GM19025 (cell line): ENCODE measurements at regions not wholly inside any gene's neighbourhood (a gene's known extent, or its start where the extent isn't known, plus 50 kb on each side); places are given as distances from the start of the nearest gene placed in this dataset.

Source experiments
- ATAC-seq: cut with Tn5 transposase; IDR thresholded peaks from one replicate; pipeline ENCODE4 v1.9.1; 2021; ENCODE audit warnings: mild to moderate bottlenecking, low read depth, moderate library complexity; ENCODE audit not compliant: unreplicated experiment

GRCh38 chr12:127559349-127560040 lies 707.5 kb upstream of the TMEM132C start:
- ATAC-seq, result peak; percentile 71

- no peak for ATAC-seq
These were observed 706.9 kb upstream of the TMEM132C start for GRCh38 chr12:127560041-127560478.

GRCh38 chr12:127562816-127563215 lies 704.2 kb upstream of the TMEM132C start:
- ATAC-seq, result no peak

- no peak for ATAC-seq
These were observed 701.7 kb upstream of the TMEM132C start for GRCh38 chr12:127565241-127565640.

GRCh38 chr12:127567531-127567930 lies 699.4 kb upstream of the TMEM132C start:
- no peak for ATAC-seq

- ATAC-seq, result no peak
These were observed 696.6 kb upstream of the TMEM132C start for GRCh38 chr12:127570387-127570786.

- no peak for ATAC-seq
These were observed 696.1 kb upstream of the TMEM132C start for GRCh38 chr12:127570793-127571360.

GRCh38 chr12:127571578-127571977 lies 695.4 kb upstream of the TMEM132C start:
- no peak for ATAC-seq

GRCh38 chr12:127579446-127579845 lies 687.5 kb upstream of the TMEM132C start:
- ATAC-seq, result no peak

- no peak for ATAC-seq
These were observed 684.9 kb upstream of the TMEM132C start for GRCh38 chr12:127582074-127582473.

GRCh38 chr12:127583041-127583440 lies 683.9 kb upstream of the TMEM132C start:
- no peak for ATAC-seq

- ATAC-seq, result no peak
These were observed 678.7 kb upstream of the TMEM132C start for GRCh38 chr12:127588249-127588648.

GRCh38 chr12:127589541-127589940 lies 677.4 kb upstream of the TMEM132C start:
- ATAC-seq, result no peak

- ATAC-seq, result no peak
These were observed 676.1 kb upstream of the TMEM132C start for GRCh38 chr12:127590868-127591267.

GRCh38 chr12:127592245-127592644 lies 674.7 kb upstream of the TMEM132C start:
- no peak for ATAC-seq

GRCh38 chr12:127594351-127594970 lies 672.5 kb upstream of the TMEM132C start:
- no peak for ATAC-seq

- no peak for ATAC-seq
These were observed 671.5 kb upstream of the TMEM132C start for GRCh38 chr12:127595506-127595905.

- no peak for ATAC-seq
These were observed 670.1 kb upstream of the TMEM132C start for GRCh38 chr12:127596891-127597290.

GRCh38 chr12:127599436-127599835 lies 667.5 kb upstream of the TMEM132C start:
- ATAC-seq, result no peak

GRCh38 chr12:127600211-127600610 lies 666.8 kb upstream of the TMEM132C start:
- no peak for ATAC-seq

- no peak for ATAC-seq
These were observed 660.4 kb upstream of the TMEM132C start for GRCh38 chr12:127606476-127607015.
